ENCODE measurements at regions not wholly inside any gene's neighbourhood (a gene's known extent, or its start where the extent isn't known, plus 50 kb on each side); places are given as distances from the start of the nearest gene placed in this dataset.

DNA sequence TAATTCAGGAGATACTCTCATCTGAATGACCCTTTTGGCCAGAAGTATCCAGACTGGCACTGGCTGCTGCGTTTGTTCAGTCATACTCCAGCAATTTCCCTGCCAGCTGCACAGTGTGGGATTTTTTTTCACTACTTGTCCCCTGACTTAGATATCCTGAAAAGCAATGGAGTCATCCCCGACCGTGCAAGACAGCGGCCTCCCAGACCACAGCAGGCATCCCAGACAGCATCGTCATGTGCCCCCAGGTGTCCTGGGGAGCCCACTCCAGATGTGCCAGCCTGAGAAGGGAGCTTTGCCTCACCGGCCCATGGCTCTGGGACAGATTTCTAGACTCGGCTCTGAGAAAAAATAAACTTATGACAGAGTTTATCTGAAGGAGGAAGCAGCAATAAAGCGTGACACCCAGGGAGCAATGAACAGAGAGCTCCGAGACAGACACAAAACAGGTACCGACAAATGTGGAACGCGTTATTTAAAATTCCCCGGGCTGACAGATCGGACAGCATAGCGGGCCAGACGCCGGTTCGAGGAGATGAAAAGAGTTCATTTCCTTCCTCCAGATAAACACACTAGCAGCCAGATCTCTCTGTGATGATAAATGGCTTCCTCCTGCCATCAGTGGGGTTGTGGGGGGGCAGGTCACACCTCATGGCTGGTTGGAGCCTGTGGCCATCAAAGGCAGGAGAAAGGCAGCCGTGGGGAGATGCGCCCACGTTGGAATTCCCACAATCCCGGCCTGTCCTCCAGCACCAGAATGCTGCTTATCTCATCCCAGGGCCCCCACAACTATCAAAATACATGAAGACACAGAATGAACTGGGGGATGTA lies 106.4 kb upstream of the FGF3 start:
- no peak overlapping the region for H2AK5ac ChIP-seq (ENCODE audit: insufficient read length, low read length)
- H4K5ac ChIP-seq (ENCODE audit: insufficient read length, low read depth, low read length) = no peak overlapping the region
- H3K4me2 ChIP-seq (ENCODE audit: insufficient read depth, insufficient read length, low read length) = no peak overlapping the region
- no peak overlapping the region for H2BK5ac ChIP-seq (ENCODE audit: insufficient read length, low read length)
- no peak overlapping the region for H3K23ac ChIP-seq (ENCODE audit: insufficient read length, low read depth, low read length)
- H2BK120ac ChIP-seq (ENCODE audit: low read depth, low read length, poor library complexity, severe bottlenecking) = no peak overlapping the region
- no peak overlapping the region for H3K9ac ChIP-seq (ENCODE audit: extremely low read depth, insufficient read length, low read length)
- TF ChIP-seq, protein P1, sequence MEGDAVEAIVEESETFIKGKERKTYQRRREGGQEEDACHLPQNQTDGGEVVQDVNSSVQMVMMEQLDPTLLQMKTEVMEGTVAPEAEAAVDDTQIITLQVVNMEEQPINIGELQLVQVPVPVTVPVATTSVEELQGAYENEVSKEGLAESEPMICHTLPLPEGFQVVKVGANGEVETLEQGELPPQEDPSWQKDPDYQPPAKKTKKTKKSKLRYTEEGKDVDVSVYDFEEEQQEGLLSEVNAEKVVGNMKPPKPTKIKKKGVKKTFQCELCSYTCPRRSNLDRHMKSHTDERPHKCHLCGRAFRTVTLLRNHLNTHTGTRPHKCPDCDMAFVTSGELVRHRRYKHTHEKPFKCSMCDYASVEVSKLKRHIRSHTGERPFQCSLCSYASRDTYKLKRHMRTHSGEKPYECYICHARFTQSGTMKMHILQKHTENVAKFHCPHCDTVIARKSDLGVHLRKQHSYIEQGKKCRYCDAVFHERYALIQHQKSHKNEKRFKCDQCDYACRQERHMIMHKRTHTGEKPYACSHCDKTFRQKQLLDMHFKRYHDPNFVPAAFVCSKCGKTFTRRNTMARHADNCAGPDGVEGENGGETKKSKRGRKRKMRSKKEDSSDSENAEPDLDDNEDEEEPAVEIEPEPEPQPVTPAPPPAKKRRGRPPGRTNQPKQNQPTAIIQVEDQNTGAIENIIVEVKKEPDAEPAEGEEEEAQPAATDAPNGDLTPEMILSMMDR (conservative IDR thresholded peaks at IDR 0.05) = no peak
- Mint-ChIP-seq H3K4me1 (peaks cover 0 to 11% of the 10 kb centered on the region in 2 experiments; a peak in 2 of 4 replicates), H3K27me3 (ENCODE audit: low read depth) (peaks cover 76% of the 10 kb centered on the region), H3K9me3 (no peaks in the 10 kb centered on the region), H3K36me3 (ENCODE audit: insufficient read depth in 1 of 3, low read depth in 3 of 3) (no peaks in the 10 kb centered on the region; a peak in 1 of 7 replicates), H3K4me3 (no peak overlapping the region), H3K27ac (no peak overlapping the region; a peak in 1 of 7 replicates)
- H2AFZ ChIP-seq (ENCODE audit: low read length) = no peak overlapping the region
- no peak overlapping the region for H3K18ac ChIP-seq (ENCODE audit: insufficient read length, low read depth, low read length)
- H3K27me3 ChIP-seq (ENCODE audit: insufficient read depth, low read length) = no peaks in the 10 kb centered on the region; the same call in 1 of the 2 replicates
- no CpG with 5 or more reads among the region's 22 CpGs for WGBS (ENCODE audit: extremely low coverage, insufficient read length, low lambda C conversion rate)
- no peaks in the 10 kb centered on the region for H3K4me1 ChIP-seq (ENCODE audit: insufficient read depth, low read length)
- no peaks in the 10 kb centered on the region for H3K79me2 ChIP-seq (ENCODE audit: insufficient read depth, low read length)
- no peak overlapping the region for H3K56ac ChIP-seq (ENCODE audit: insufficient read length, low read depth, low read length)
- no peak overlapping the region for H3K27ac ChIP-seq (ENCODE audit: insufficient read length, low read depth, low read length)
- no peaks in the 10 kb centered on the region for H3K9me3 ChIP-seq (ENCODE audit: control insufficient read depth, low read depth, low read length)
- H3K4ac ChIP-seq (ENCODE audit: low read depth, low read length) = no peak overlapping the region
- no peaks in the 10 kb centered on the region for H4K20me1 ChIP-seq (ENCODE audit: control insufficient read depth, insufficient read depth, insufficient read length)
- H4K8ac ChIP-seq (replicated peaks; ENCODE audit: insufficient read length, low read depth, low read length) = no peak overlapping the region
- no peaks in the 10 kb centered on the region for H3K23me2 ChIP-seq (ENCODE audit: insufficient read length, low read depth, low read length, poor library complexity, severe bottlenecking)
- H3T11ph ChIP-seq (ENCODE audit: low read length) = no peak overlapping the region
- no peak overlapping the region for H4K91ac ChIP-seq (ENCODE audit: insufficient read length, low read depth, low read length)
- no peaks in the 10 kb centered on the region for H3K79me1 ChIP-seq (ENCODE audit: insufficient read depth, low read depth, low read length, poor library complexity, severe bottlenecking)
- H2BK12ac ChIP-seq (ENCODE audit: insufficient read length, low read depth, low read length) = no peak overlapping the region
- no peak overlapping the region for H2BK15ac ChIP-seq (ENCODE audit: low read depth, low read length)
- H3K14ac ChIP-seq (ENCODE audit: insufficient read depth, low read length) = no peak overlapping the region
- H2BK20ac ChIP-seq (ENCODE audit: low read depth, low read length, poor library complexity, severe bottlenecking) = no peak overlapping the region
- DNase-seq = no peak
